ENCODE measurements at regions not wholly inside any gene's neighbourhood (a gene's known extent, or its start where the extent isn't known, plus 50 kb on each side); places are given as distances from the start of the nearest gene placed in this dataset.

GRCh38 chr1:209072481-209072880 is 511.0 kb upstream of the CAMK1G start:
- no peaks in the 10 kb centered on the region; the same call in 1 of the 2 replicates for H3K27me3 ChIP-seq (replicated peaks; ENCODE audit: control insufficient read depth, insufficient read depth, low read length)
- H3K36me3 Mint-ChIP-seq (ENCODE audit: insufficient read depth, unreplicated experiment): no peaks in the 10 kb centered on the region
- H3K4me3 ChIP-seq (ENCODE audit: low read depth, low read length): no peak overlapping the region
- H3K27me3 Mint-ChIP-seq (ENCODE audit: insufficient read depth, unreplicated experiment): no peaks in the 10 kb centered on the region
- H3K9me3 ChIP-seq: no peaks in the 10 kb centered on the region
- POLR2A ChIA-PET: no interaction called here
- intact Hi-C loops (cut with micrococcal nuclease; ENCODE audit: unreplicated experiment): no loop called here
- H3K9me3 Mint-ChIP-seq (ENCODE audit: unreplicated experiment): no peaks in the 10 kb centered on the region
- BruUV-seq (replicated peaks): no TSS peak
- DNase-seq: no peak
- no peaks in the 10 kb centered on the region for H3K4me1 Mint-ChIP-seq (ENCODE audit: low read depth, unreplicated experiment)
- H3K4me3 Mint-ChIP-seq (ENCODE audit: unreplicated experiment): no peak overlapping the region
- TF ChIP-seq CTCF (IDR thresholded peaks at IDR 0.05; ENCODE audit: insufficient read depth in 1 of 2, low read depth in 1 of 2, low read length in 1 of 2, severe bottlenecking in 1 of 2, unreplicated experiment in 1 of 2): no peak
- no peaks in the 10 kb centered on the region for H3K36me3 ChIP-seq (ENCODE audit: control insufficient read depth, insufficient read depth, low read length)
- CTCF ChIA-PET: no interaction called here
- no peak overlapping the region for H3K27ac Mint-ChIP-seq (ENCODE audit: unreplicated experiment)
- no peaks in the 10 kb centered on the region for H3K4me1 ChIP-seq

DNA sequence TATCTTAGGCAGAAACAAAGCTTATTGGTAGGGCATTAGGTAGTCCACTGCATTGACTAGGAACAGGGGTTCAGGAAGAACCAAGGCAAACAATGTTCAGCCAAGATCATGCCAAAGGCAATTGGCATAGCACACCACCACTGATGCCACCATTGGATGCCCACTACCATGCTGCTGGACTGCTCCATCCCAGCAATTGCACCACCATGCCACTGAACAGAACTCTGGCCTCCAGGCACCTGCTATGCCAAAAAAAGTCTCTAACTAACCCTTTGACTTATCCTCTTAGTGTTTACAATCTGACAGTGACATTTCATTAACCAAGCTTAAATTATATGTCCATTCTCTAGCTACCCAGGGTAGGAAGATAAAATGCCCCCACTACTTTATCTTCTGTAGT is 509.6 kb upstream of the CAMK1G start:
- Histone ChIP-seq H3K4me1 (no peaks in the 10 kb centered on the region), H3K27me3 (replicated peaks; ENCODE audit: control insufficient read depth, insufficient read depth, low read length) (no peaks in the 10 kb centered on the region; the same call in 1 of the 2 replicates), H3K9me3 (no peaks in the 10 kb centered on the region), H3K4me3 (ENCODE audit: low read depth, low read length) (no peak overlapping the region), H3K36me3 (ENCODE audit: control insufficient read depth, insufficient read depth, low read length) (no peaks in the 10 kb centered on the region)
- Mint-ChIP-seq H3K36me3 (ENCODE audit: insufficient read depth, unreplicated experiment) (no peaks in the 10 kb centered on the region), H3K4me3 (ENCODE audit: unreplicated experiment) (no peak overlapping the region), H3K4me1 (ENCODE audit: low read depth, unreplicated experiment) (no peaks in the 10 kb centered on the region), H3K27ac (ENCODE audit: unreplicated experiment) (no peak overlapping the region), H3K9me3 (ENCODE audit: unreplicated experiment) (no peaks in the 10 kb centered on the region), H3K27me3 (ENCODE audit: insufficient read depth, unreplicated experiment) (no peaks in the 10 kb centered on the region)
- no TSS peak for BruUV-seq (replicated peaks)
- CTCF ChIA-PET: no interaction called here
- POLR2A ChIA-PET: no interaction called here
- TF ChIP-seq CTCF (IDR thresholded peaks at IDR 0.05; ENCODE audit: insufficient read depth in 1 of 2, low read depth in 1 of 2, low read length in 1 of 2, severe bottlenecking in 1 of 2, unreplicated experiment in 1 of 2): no peak
- intact Hi-C loops (cut with micrococcal nuclease; ENCODE audit: unreplicated experiment): no loop called here
- DNase-seq: no peak

GRCh38 chr1:209074575-209075250 is 508.8 kb upstream of the CAMK1G start:
- POLR2A ChIA-PET: no interaction called here
- no peaks in the 10 kb centered on the region for H3K4me1 ChIP-seq
- no peak for DNase-seq
- Mint-ChIP-seq H3K4me1 (ENCODE audit: low read depth, unreplicated experiment) (no peaks in the 10 kb centered on the region), H3K4me3 (ENCODE audit: unreplicated experiment) (no peak overlapping the region), H3K36me3 (ENCODE audit: insufficient read depth, unreplicated experiment) (no peaks in the 10 kb centered on the region), H3K27ac (ENCODE audit: unreplicated experiment) (no peak overlapping the region), H3K27me3 (ENCODE audit: insufficient read depth, unreplicated experiment) (no peaks in the 10 kb centered on the region), H3K9me3 (ENCODE audit: unreplicated experiment) (no peaks in the 10 kb centered on the region)
- H3K36me3 ChIP-seq (ENCODE audit: control insufficient read depth, insufficient read depth, low read length): no peaks in the 10 kb centered on the region
- CTCF ChIA-PET: interaction anchor here (0.7 kb wide), 1 partner anchor 132 kb away, joined by 3 read pairs; no protein-coding TSS in a partner anchor
- no peak for TF ChIP-seq CTCF (IDR thresholded peaks at IDR 0.05; ENCODE audit: insufficient read depth in 1 of 2, low read depth in 1 of 2, low read length in 1 of 2, severe bottlenecking in 1 of 2, unreplicated experiment in 1 of 2)
- H3K4me3 ChIP-seq (ENCODE audit: low read depth, low read length): no peak overlapping the region
- H3K9me3 ChIP-seq: no peaks in the 10 kb centered on the region
- BruUV-seq (replicated peaks): no TSS peak
- intact Hi-C loops (cut with micrococcal nuclease; ENCODE audit: unreplicated experiment): no loop called here
- H3K27me3 ChIP-seq (replicated peaks; ENCODE audit: control insufficient read depth, insufficient read depth, low read length): no peaks in the 10 kb centered on the region; the same call in 1 of the 2 replicates

Data from Caco-2 (cell line).